RWPE2 (cell line): ENCODE measurements at regions not wholly inside any gene's neighbourhood (a gene's known extent, or its start where the extent isn't known, plus 50 kb on each side); places are given as distances from the start of the nearest gene placed in this dataset.

ENCODE experiments used
- ATAC-seq: fragments of 200-7000 bp; cut with Tn5 transposase; 3 replicates; pipeline ENCODE4 v1.9.1; 2021; ENCODE audit warnings: low read depth
- DNase-seq: peaks from one replicate; pipeline ENCODE4 v3.0.0-alpha.2; 2020; ENCODE audit warnings: low spot score
- H3K27ac ChIP-seq: fragments of 450-650 bp; 2 replicates; pipeline ENCODE4 v1.5.1; 2017; ENCODE audit warnings: mild to moderate bottlenecking; ENCODE audit not compliant: poor library complexity, severe bottlenecking
- H3K27me3 ChIP-seq: fragments of 250-450 bp; sonication (Bioruptor Pico); 2 replicates; pipeline ENCODE4 v1.5.1; 2021; ENCODE audit warnings: mild to moderate bottlenecking, moderate library complexity; ENCODE audit not compliant: insufficient read depth, poor library complexity, severe bottlenecking
- H3K36me3 ChIP-seq: fragments of 250-450 bp; sonication (Bioruptor Pico); 2 replicates; pipeline ENCODE4 v1.5.1; 2020; ENCODE audit warnings: low read depth, mild to moderate bottlenecking, moderate library complexity
- H3K4me1 ChIP-seq: fragments of 250-450 bp; sonication (Bioruptor Pico); 2 replicates; pipeline ENCODE4 v1.5.1; 2021; ENCODE audit warnings: mild to moderate bottlenecking, moderate library complexity; ENCODE audit not compliant: insufficient read depth, poor library complexity, severe bottlenecking
- H3K4me3 ChIP-seq: fragments of 250-450 bp; sonication (Bioruptor Pico); 2 replicates; pipeline ENCODE4 v1.5.1; 2021; ENCODE audit warnings: mild to moderate bottlenecking, moderate library complexity; ENCODE audit not compliant: severe bottlenecking
- H3K9me3 ChIP-seq: fragments of 250-450 bp; sonication (Bioruptor Pico); 2 replicates; pipeline ENCODE4 v1.5.1; 2021; ENCODE audit warnings: mild to moderate bottlenecking, moderate library complexity; ENCODE audit not compliant: severe bottlenecking
- TF ChIP-seq, protein P1 (sequence below): fragments of 450-650 bp; IDR thresholded peaks from one replicate; pipeline ENCODE4 v1.5.1; 2017; ENCODE audit warnings: mild to moderate bottlenecking, moderate library complexity; ENCODE audit not compliant: poor library complexity, severe bottlenecking

DNA sequence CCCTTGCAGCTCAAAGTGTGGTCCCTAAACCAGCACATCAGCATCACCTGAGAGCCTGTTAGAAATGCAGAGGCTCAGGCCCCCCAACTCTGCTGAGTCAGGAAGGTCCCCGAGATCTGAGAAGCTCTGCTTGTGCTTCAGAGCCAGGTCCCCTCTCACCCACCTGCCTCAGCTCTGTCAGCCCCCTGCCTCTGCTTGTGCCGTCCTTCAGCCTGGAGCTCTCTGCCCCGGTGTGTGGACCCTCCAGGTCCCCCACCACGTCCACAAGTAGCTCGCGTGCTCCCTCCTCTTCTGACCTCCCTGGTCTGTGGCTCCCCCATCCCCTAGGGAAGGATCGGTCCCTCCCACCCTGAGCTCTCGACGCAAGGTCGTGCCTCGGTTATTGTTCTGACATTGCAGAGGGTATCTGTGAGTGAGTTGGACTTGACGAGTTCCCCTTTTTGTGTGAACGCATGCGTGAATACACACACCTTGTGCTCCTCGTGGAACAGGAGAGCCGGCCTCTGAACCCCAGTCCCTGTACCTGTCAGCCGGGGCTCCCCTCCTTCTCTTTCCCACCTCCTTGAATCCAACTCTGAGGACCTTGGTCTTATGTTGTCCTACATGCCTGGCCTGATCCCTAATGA, 75.5 kb upstream of the TAF1B start:
- Histone ChIP-seq H3K4me1 (peaks cover 13% of the 10 kb centered on the region), H3K36me3 (no peaks in the 10 kb centered on the region), H3K4me3 (no peak overlapping the region), H3K9me3 (no peaks in the 10 kb centered on the region), H3K27me3 (no peaks in the 10 kb centered on the region), H3K27ac (no peak overlapping the region)
- TF ChIP-seq, protein P1, sequence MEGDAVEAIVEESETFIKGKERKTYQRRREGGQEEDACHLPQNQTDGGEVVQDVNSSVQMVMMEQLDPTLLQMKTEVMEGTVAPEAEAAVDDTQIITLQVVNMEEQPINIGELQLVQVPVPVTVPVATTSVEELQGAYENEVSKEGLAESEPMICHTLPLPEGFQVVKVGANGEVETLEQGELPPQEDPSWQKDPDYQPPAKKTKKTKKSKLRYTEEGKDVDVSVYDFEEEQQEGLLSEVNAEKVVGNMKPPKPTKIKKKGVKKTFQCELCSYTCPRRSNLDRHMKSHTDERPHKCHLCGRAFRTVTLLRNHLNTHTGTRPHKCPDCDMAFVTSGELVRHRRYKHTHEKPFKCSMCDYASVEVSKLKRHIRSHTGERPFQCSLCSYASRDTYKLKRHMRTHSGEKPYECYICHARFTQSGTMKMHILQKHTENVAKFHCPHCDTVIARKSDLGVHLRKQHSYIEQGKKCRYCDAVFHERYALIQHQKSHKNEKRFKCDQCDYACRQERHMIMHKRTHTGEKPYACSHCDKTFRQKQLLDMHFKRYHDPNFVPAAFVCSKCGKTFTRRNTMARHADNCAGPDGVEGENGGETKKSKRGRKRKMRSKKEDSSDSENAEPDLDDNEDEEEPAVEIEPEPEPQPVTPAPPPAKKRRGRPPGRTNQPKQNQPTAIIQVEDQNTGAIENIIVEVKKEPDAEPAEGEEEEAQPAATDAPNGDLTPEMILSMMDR = no peak
- DNase-seq (no peak), ATAC-seq (no peak)

DNA sequence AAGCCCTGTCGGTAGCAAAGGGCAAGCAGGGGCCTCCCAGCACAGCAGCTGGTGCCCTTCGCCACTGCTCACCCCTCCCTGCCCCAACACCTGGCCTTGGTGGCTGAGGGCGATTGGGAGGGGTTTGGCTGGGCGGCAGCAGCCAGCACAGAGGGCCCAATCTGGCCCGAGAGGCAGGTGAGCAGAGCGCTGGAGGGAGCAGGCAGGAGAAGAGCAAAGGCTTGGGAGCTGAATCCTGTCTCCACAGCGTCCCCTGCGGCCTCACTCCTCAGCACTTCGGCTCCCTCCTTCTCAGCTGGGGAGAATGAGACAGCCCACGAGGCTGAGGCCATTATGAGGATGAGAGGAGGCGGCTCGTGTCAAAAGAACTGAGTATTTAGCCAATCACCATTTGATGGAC, 74.9 kb upstream of the TAF1B start:
- no peak overlapping the region for H3K27ac ChIP-seq

DNA sequence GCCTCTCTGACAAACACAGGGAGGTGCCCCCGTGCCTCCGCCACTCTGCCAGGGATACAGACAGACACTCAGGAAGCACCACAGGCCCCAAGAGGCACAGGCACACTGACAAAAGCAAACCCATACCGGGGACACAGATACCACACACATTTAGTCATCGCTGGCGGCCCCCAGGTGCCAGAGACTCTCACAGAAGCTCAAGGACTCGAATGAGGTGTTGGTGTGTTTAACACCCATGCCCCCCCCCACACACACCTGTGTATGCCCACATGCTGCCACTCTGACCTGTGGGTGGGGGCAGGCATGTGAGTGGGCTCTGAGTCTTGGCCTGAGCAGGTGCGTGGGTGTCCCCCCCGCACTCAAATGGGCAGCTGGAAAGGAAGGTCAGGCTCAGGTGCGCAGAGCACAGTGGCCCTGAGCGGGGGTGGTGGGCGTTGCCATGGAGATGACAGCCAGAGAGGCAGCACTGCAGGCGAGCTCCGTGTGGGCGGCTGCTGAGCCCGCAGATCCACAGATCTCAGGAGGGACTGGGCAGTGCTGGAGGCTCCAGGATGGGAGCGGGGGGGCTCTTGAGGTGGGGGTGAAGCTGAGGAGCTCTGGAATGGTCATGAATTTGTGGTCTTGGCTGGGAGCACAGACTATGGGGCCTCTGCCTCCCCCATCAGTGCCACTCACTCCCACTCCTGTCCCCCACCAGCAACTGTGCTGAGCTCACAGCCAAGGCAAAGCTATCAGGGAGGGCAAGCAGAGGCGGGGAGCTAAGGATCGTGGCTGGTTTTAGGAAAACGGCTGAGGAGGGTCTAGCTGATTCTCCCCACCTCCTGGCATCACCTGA, 73.9 kb upstream of the TAF1B start:
- DNase-seq (no peak), ATAC-seq (no peak)
- no peak overlapping the region for H3K27ac ChIP-seq
- peaks cover 5% of the 10 kb centered on the region for H3K4me1 ChIP-seq
- H3K4me3 ChIP-seq = no peak overlapping the region
- TF ChIP-seq, protein P1 = no peak
- no peaks in the 10 kb centered on the region for H3K36me3 ChIP-seq
- no peaks in the 10 kb centered on the region for H3K27me3 ChIP-seq
- no peaks in the 10 kb centered on the region for H3K9me3 ChIP-seq

More for the DNA sequence above, 74.9 kb upstream of the TAF1B start:
- no peaks in the 10 kb centered on the region for H3K36me3 ChIP-seq
- H3K4me1 ChIP-seq = peaks cover 13% of the 10 kb centered on the region
- no peaks in the 10 kb centered on the region for H3K9me3 ChIP-seq
- no peaks in the 10 kb centered on the region for H3K27me3 ChIP-seq
- DNase-seq (no peak), ATAC-seq (no peak)
- no peak overlapping the region for H3K4me3 ChIP-seq
- TF ChIP-seq, protein P1 = no peak

DNA sequence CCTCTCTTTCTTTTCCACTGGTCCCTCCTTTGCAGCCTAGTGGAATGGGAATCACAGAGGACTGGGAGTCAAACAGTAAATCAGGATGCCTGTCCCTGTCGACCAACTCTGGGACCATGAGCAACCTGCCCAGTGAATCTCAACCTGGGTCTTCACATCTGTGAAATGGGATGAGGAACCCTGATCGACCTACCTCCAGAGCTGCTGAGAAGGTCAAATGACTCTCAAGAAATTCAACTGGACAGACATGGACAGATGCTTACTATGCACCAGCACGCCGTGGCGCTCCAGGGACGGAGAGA, 73.3 kb upstream of the TAF1B start:
- ATAC-seq = no peak
- H3K27ac ChIP-seq = no peak overlapping the region

More for the DNA sequence above, 73.3 kb upstream of the TAF1B start:
- no peaks in the 10 kb centered on the region for H3K36me3 ChIP-seq
- peaks cover 3% of the 10 kb centered on the region for H3K4me1 ChIP-seq
- no peak for DNase-seq
- no peak overlapping the region for H3K4me3 ChIP-seq
- H3K27me3 ChIP-seq = no peaks in the 10 kb centered on the region
- TF ChIP-seq, protein P1 = no peak
- H3K9me3 ChIP-seq = no peaks in the 10 kb centered on the region
